HAP-1 (cell line): ENCODE measurements at regions not wholly inside any gene's neighbourhood (a gene's known extent, or its start where the extent isn't known, plus 50 kb on each side); places are given as distances from the start of the nearest gene placed in this dataset.

Experiments used
- DNase-seq, 2 experiments: peaks; one replicate each; pipeline ENCODE4 v3.0.0-alpha.2; 2016 to 2020; ENCODE audit warnings: low spot score in 2 of 2
- H3K27me3 ChIP-seq: fragments of 250-450 bp; sonication (Bioruptor Pico); 2 replicates; pipeline ENCODE4 v1.5.1; 2020; ENCODE audit warnings: low read depth, mild to moderate bottlenecking, moderate library complexity
- H3K36me3 ChIP-seq: fragments of 250-450 bp; sonication (Bioruptor Pico); replicated peaks from 2 replicates; pipeline ENCODE4 v1.5.1; 2020; ENCODE audit warnings: mild to moderate bottlenecking
- H3K4me1 ChIP-seq: fragments of 250-450 bp; sonication (Bioruptor Pico); 2 replicates; pipeline ENCODE4 v1.5.1; 2020; ENCODE audit warnings: mild to moderate bottlenecking
- H3K4me3 ChIP-seq: fragments of 250-450 bp; sonication (Bioruptor Pico); 2 replicates; pipeline ENCODE4 v1.5.1; 2020; ENCODE audit warnings: mild to moderate bottlenecking, moderate library complexity
- H3K9me3 ChIP-seq: fragments of 250-450 bp; sonication (Bioruptor Pico); 2 replicates; pipeline ENCODE4 v1.5.1; 2020; ENCODE audit warnings: mild to moderate bottlenecking, moderate library complexity
- in situ Hi-C: fragments of 300-500 bp; cut with MboI; formaldehyde crosslinking; loops from 3 replicates; pipeline ENCODE4 v1.14.3; 2020; ENCODE audit warnings: low sequenced_read_pairs, inconsistent platforms, mixed read lengths

- no peaks in the 10 kb centered on the region for H3K27me3 ChIP-seq
- no peaks in the 10 kb centered on the region for H3K4me1 ChIP-seq
- in situ Hi-C loops = no loop called here
- no peaks in the 10 kb centered on the region for H3K9me3 ChIP-seq
- DNase-seq = no peak
- H3K36me3 ChIP-seq = no peaks in the 10 kb centered on the region
- H3K4me3 ChIP-seq = no peak overlapping the region
These were observed 471.4 kb upstream of the RBFOX1 start for GRCh38 chr16:6861135-6861814.

GRCh38 chr16:6857575-6857974, 475.1 kb upstream of the RBFOX1 start:
- DNase-seq = no peak
- Histone ChIP-seq H3K27me3 (no peaks in the 10 kb centered on the region), H3K36me3 (no peaks in the 10 kb centered on the region)

GRCh38 chr16:6856578-6856977, 476.1 kb upstream of the RBFOX1 start:
- H3K27me3 ChIP-seq = no peaks in the 10 kb centered on the region
- H3K4me1 ChIP-seq = no peaks in the 10 kb centered on the region
- no peak overlapping the region for H3K4me3 ChIP-seq
- no peaks in the 10 kb centered on the region for H3K36me3 ChIP-seq
- H3K9me3 ChIP-seq = no peaks in the 10 kb centered on the region
- in situ Hi-C loops = no loop called here
- no peak for DNase-seq

More at GRCh38 chr16:6857575-6857974, 475.1 kb upstream of the RBFOX1 start:
- in situ Hi-C loops = no loop called here
- Histone ChIP-seq H3K9me3 (no peaks in the 10 kb centered on the region), H3K4me1 (no peaks in the 10 kb centered on the region), H3K4me3 (no peak overlapping the region)

GRCh38 chr16:6853565-6853964, 479.1 kb upstream of the RBFOX1 start:
- Histone ChIP-seq H3K9me3 (no peaks in the 10 kb centered on the region), H3K27me3 (no peaks in the 10 kb centered on the region), H3K4me3 (no peak overlapping the region), H3K4me1 (no peaks in the 10 kb centered on the region), H3K36me3 (no peaks in the 10 kb centered on the region)
- no peak for DNase-seq
- in situ Hi-C loops = no loop called here

- in situ Hi-C loops = no loop called here
- Histone ChIP-seq H3K27me3 (no peaks in the 10 kb centered on the region), H3K4me1 (no peaks in the 10 kb centered on the region), H3K36me3 (no peaks in the 10 kb centered on the region), H3K4me3 (no peak overlapping the region), H3K9me3 (no peaks in the 10 kb centered on the region)
- DNase-seq = no peak
These were observed 479.9 kb upstream of the RBFOX1 start for GRCh38 chr16:6852643-6853225.

GRCh38 chr16:6846452-6846851, 486.2 kb upstream of the RBFOX1 start:
- Histone ChIP-seq H3K9me3 (no peaks in the 10 kb centered on the region), H3K4me3 (no peak overlapping the region), H3K27me3 (no peaks in the 10 kb centered on the region), H3K36me3 (no peaks in the 10 kb centered on the region), H3K4me1 (no peaks in the 10 kb centered on the region)
- DNase-seq = no peak
- in situ Hi-C loops = no loop called here

- Histone ChIP-seq H3K27me3 (no peaks in the 10 kb centered on the region), H3K4me3 (no peak overlapping the region), H3K4me1 (no peaks in the 10 kb centered on the region), H3K36me3 (no peaks in the 10 kb centered on the region), H3K9me3 (no peaks in the 10 kb centered on the region)
- DNase-seq = no peak
- in situ Hi-C loops = no loop called here
These were observed 491.3 kb upstream of the RBFOX1 start for GRCh38 chr16:6841392-6841791.

GRCh38 chr16:6837722-6838121, 494.9 kb upstream of the RBFOX1 start:
- Histone ChIP-seq H3K4me1 (no peaks in the 10 kb centered on the region), H3K36me3 (no peaks in the 10 kb centered on the region), H3K9me3 (no peaks in the 10 kb centered on the region; the same call in 1 of the 2 replicates), H3K27me3 (no peaks in the 10 kb centered on the region), H3K4me3 (no peak overlapping the region)
- DNase-seq = no peak
- in situ Hi-C loops = no loop called here

GRCh38 chr16:6836766-6837165, 495.9 kb upstream of the RBFOX1 start:
- no peaks in the 10 kb centered on the region for H3K4me1 ChIP-seq
- no peaks in the 10 kb centered on the region for H3K36me3 ChIP-seq
- no peak overlapping the region for H3K4me3 ChIP-seq
- no peaks in the 10 kb centered on the region for H3K27me3 ChIP-seq
- in situ Hi-C loops = no loop called here
- no peak for DNase-seq
- H3K9me3 ChIP-seq = no peaks in the 10 kb centered on the region; the same call in 1 of the 2 replicates

- H3K27me3 ChIP-seq = no peaks in the 10 kb centered on the region
- H3K9me3 ChIP-seq = no peaks in the 10 kb centered on the region; the same call in 1 of the 2 replicates
- in situ Hi-C loops = no loop called here
- no peak for DNase-seq
- no peak overlapping the region for H3K4me3 ChIP-seq
- H3K4me1 ChIP-seq = no peaks in the 10 kb centered on the region
- H3K36me3 ChIP-seq = no peaks in the 10 kb centered on the region
These were observed 496.7 kb upstream of the RBFOX1 start for GRCh38 chr16:6835941-6836340.

- H3K4me1 ChIP-seq = no peaks in the 10 kb centered on the region
- no peaks in the 10 kb centered on the region; the same call in 1 of the 2 replicates for H3K9me3 ChIP-seq
- no peak for DNase-seq
- in situ Hi-C loops = no loop called here
- H3K27me3 ChIP-seq = no peaks in the 10 kb centered on the region
- H3K36me3 ChIP-seq = no peaks in the 10 kb centered on the region
- H3K4me3 ChIP-seq = no peak overlapping the region
These were observed 497.1 kb upstream of the RBFOX1 start for GRCh38 chr16:6835516-6835915.

- Histone ChIP-seq H3K27me3 (no peaks in the 10 kb centered on the region), H3K4me3 (no peak overlapping the region), H3K9me3 (no peaks in the 10 kb centered on the region), H3K4me1 (no peaks in the 10 kb centered on the region), H3K36me3 (no peaks in the 10 kb centered on the region)
- in situ Hi-C loops = no loop called here
- no peak for DNase-seq
These were observed 504.0 kb upstream of the RBFOX1 start for GRCh38 chr16:6828690-6829089.

GRCh38 chr16:6827931-6828330, 504.7 kb upstream of the RBFOX1 start:
- Histone ChIP-seq H3K27me3 (no peaks in the 10 kb centered on the region), H3K36me3 (no peaks in the 10 kb centered on the region), H3K9me3 (no peaks in the 10 kb centered on the region), H3K4me3 (no peak overlapping the region), H3K4me1 (no peaks in the 10 kb centered on the region)
- DNase-seq = no peak
- in situ Hi-C loops = no loop called here

GRCh38 chr16:6827267-6827666, 505.4 kb upstream of the RBFOX1 start:
- in situ Hi-C loops = no loop called here
- H3K27me3 ChIP-seq = no peaks in the 10 kb centered on the region
- DNase-seq = no peak
- no peaks in the 10 kb centered on the region for H3K4me1 ChIP-seq
- no peaks in the 10 kb centered on the region for H3K36me3 ChIP-seq
- H3K9me3 ChIP-seq = no peaks in the 10 kb centered on the region
- no peak overlapping the region for H3K4me3 ChIP-seq

- H3K36me3 ChIP-seq = no peaks in the 10 kb centered on the region
- no peak overlapping the region for H3K4me3 ChIP-seq
- H3K27me3 ChIP-seq = no peaks in the 10 kb centered on the region
- no peaks in the 10 kb centered on the region for H3K4me1 ChIP-seq
- H3K9me3 ChIP-seq = no peaks in the 10 kb centered on the region
- in situ Hi-C loops = no loop called here
- no peak for DNase-seq
These were observed 510.6 kb upstream of the RBFOX1 start for GRCh38 chr16:6822041-6822440.
